ENCODE measurements at regions not wholly inside any gene's neighbourhood (a gene's known extent, or its start where the extent isn't known, plus 50 kb on each side); places are given as distances from the start of the nearest gene placed in this dataset.
"Not testable (repeated sequence)": the region's sequence is repeated elsewhere in the genome, so short reads cannot be mapped to it uniquely, and the experiment has no call there.

GRCh38 chr4:170698334-170698733 is 608.6 kb upstream of the AADAT start:
- no peaks in the 10 kb centered on the region for H3K36me3 ChIP-seq (ENCODE audit: control insufficient read depth, insufficient read depth, low read length)
- no peak for DNase-seq (ENCODE audit: low read depth)
- FAIRE-seq, result no peak
- no peak for TF ChIP-seq CTCF (IDR thresholded peaks at IDR 0.05; ENCODE audit: insufficient read depth, low read length, severe bottlenecking)
- no peaks in the 10 kb centered on the region for H3K27me3 ChIP-seq (ENCODE audit: control insufficient read depth, insufficient read depth, low read length)
- no peak overlapping the region for H3K4me3 ChIP-seq (ENCODE audit: low read depth, low read length)

GRCh38 chr4:170697845-170698244 is 608.1 kb upstream of the AADAT start:
- no peaks in the 10 kb centered on the region for H3K36me3 ChIP-seq (ENCODE audit: control insufficient read depth, insufficient read depth, low read length)
- no peak overlapping the region for H3K4me3 ChIP-seq (ENCODE audit: low read depth, low read length)
- TF ChIP-seq CTCF (IDR thresholded peaks at IDR 0.05; ENCODE audit: insufficient read depth, low read length, severe bottlenecking), result no peak
- no peaks in the 10 kb centered on the region for H3K27me3 ChIP-seq (ENCODE audit: control insufficient read depth, insufficient read depth, low read length)
- FAIRE-seq, result no peak
- DNase-seq (ENCODE audit: low read depth), result no peak

GRCh38 chr4:170697045-170697444 is 607.3 kb upstream of the AADAT start:
- Histone ChIP-seq H3K36me3 (ENCODE audit: control insufficient read depth, insufficient read depth, low read length) (no peaks in the 10 kb centered on the region), H3K4me3 (ENCODE audit: low read depth, low read length) (no peak overlapping the region), H3K27me3 (ENCODE audit: control insufficient read depth, insufficient read depth, low read length) (no peaks in the 10 kb centered on the region)
- FAIRE-seq (no peak), DNase-seq (ENCODE audit: low read depth) (no peak)
- no peak for TF ChIP-seq CTCF (IDR thresholded peaks at IDR 0.05; ENCODE audit: insufficient read depth, low read length, severe bottlenecking)

GRCh38 chr4:170691168-170691567 is 601.4 kb upstream of the AADAT start:
- TF ChIP-seq CTCF (IDR thresholded peaks at IDR 0.05; ENCODE audit: insufficient read depth, low read length, severe bottlenecking), result no peak
- no peak for FAIRE-seq
- no peak for DNase-seq (ENCODE audit: low read depth)
- no peaks in the 10 kb centered on the region for H3K36me3 ChIP-seq (ENCODE audit: control insufficient read depth, insufficient read depth, low read length)
- H3K4me3 ChIP-seq (ENCODE audit: low read depth, low read length), result no peak overlapping the region
- no peaks in the 10 kb centered on the region for H3K27me3 ChIP-seq (ENCODE audit: control insufficient read depth, insufficient read depth, low read length)

- no peak for TF ChIP-seq CTCF (IDR thresholded peaks at IDR 0.05; ENCODE audit: insufficient read depth, low read length, severe bottlenecking)
- no peak overlapping the region for H3K4me3 ChIP-seq (ENCODE audit: low read depth, low read length)
- H3K36me3 ChIP-seq (ENCODE audit: control insufficient read depth, insufficient read depth, low read length), result no peaks in the 10 kb centered on the region
- DNase-seq (ENCODE audit: low read depth), result no peak
- no peaks in the 10 kb centered on the region for H3K27me3 ChIP-seq (ENCODE audit: control insufficient read depth, insufficient read depth, low read length)
- FAIRE-seq, result no peak
Observed at GRCh38 chr4:170687751-170688150, 598.0 kb upstream of the AADAT start.

GRCh38 chr4:170685701-170686100 is 595.9 kb upstream of the AADAT start:
- not testable (repeated sequence) for FAIRE-seq; H3K36me3 ChIP-seq (ENCODE audit: control insufficient read depth, insufficient read depth, low read length); H3K27me3 ChIP-seq (ENCODE audit: control insufficient read depth, insufficient read depth, low read length); DNase-seq (ENCODE audit: low read depth); H3K4me3 ChIP-seq (ENCODE audit: low read depth, low read length)

All from bronchial epithelial cell (primary cell).